Upper lobe of left lung (tissue), 6 donors: ENCODE measurements at regions not wholly inside any gene's neighbourhood (a gene's known extent, or its start where the extent isn't known, plus 50 kb on each side); places are given as distances from the start of the nearest gene placed in this dataset.

Experiments used
- ATAC-seq, 2 donors: fragments of 200-7000 bp; cut with Tn5 transposase; one replicate each; pipeline ENCODE4 v1.9.1; 2022; ENCODE audit warnings: mild to moderate bottlenecking in 2 of 2, moderate library complexity in 2 of 2; ENCODE audit not compliant: low FRiP score in 2 of 2
- DNase-seq, 2 donors: peaks; one replicate each; pipeline ENCODE4 v3.0.0-alpha.2; 2019 to 2020
- H3K27ac ChIP-seq, 4 donors: fragments of 200-600 bp; sonication (generic); one replicate each; pipeline ENCODE4 v1.5.1; 2016 to 2019
- H3K27me3 ChIP-seq, 4 donors: fragments of 200-600 bp; sonication (generic); one replicate each; pipeline ENCODE4 v1.5.1; 2017 to 2019
- H3K36me3 ChIP-seq, 4 donors: fragments of 200-600 bp; sonication (generic); one replicate each; pipeline ENCODE4 v1.5.1; 2016 to 2019
- H3K4me1 ChIP-seq, 4 donors: fragments of 200-600 bp; sonication (generic); one replicate each; pipeline ENCODE4 v1.5.1; 2018 to 2019
- H3K4me3 ChIP-seq, 4 donors: fragments of 200-600 bp; sonication (generic); one replicate each; pipeline ENCODE4 v1.5.1; 2017 to 2019; ENCODE audit warnings: mild to moderate bottlenecking in 2 of 4, moderate library complexity in 1 of 4
- H3K9me3 ChIP-seq, 4 donors: fragments of 200-600 bp; sonication (generic); one replicate each; pipeline ENCODE4 v1.5.1; 2018 to 2019
- CTCF ChIP-seq, 6 experiments: fragments of 450-650 bp in 4 of 6; fragments of 200-600 bp in 2 of 6; sonication (generic) in 2 of 6; IDR thresholded peaks; one replicate each; pipeline ENCODE4 v1.5.1; 2016 to 2019; ENCODE audit warnings: antibody characterized with exemption in 6 of 6
- EP300 ChIP-seq, 4 donors: sonication (generic); formaldehyde crosslinking; IDR thresholded peaks; one replicate each; pipeline ENCODE4 v1.5.1; 2017; ENCODE audit warnings: antibody characterized with exemption in 4 of 4, control low read depth in 2 of 4
- POLR2A ChIP-seq, 4 donors: fragments of 450-650 bp; IDR thresholded peaks; one replicate each; pipeline ENCODE4 v1.5.1; 2016 to 2017; ENCODE audit warnings: antibody characterized with exemption in 4 of 4, mild to moderate bottlenecking in 2 of 4
- POLR2AphosphoS5 ChIP-seq, 2 donors: sonication (generic); formaldehyde crosslinking; IDR thresholded peaks; one replicate each; pipeline ENCODE4 v1.5.1; 2017; ENCODE audit warnings: antibody characterized with exemption in 2 of 2
- WGBS, 2 donors: methylation state at CpG; one replicate each; pipeline ENCODE4 v1.1.5; 2017 to 2018; 5-methylcytosine and 5-hydroxymethylcytosine counted together
- donor health status: DM: no; HTN: no; CAD: no; lungs with moderate emphysema.
- donor health status: DM: no; HTN: yes; CAD: no; lungs with severe emphysema.

DNA sequence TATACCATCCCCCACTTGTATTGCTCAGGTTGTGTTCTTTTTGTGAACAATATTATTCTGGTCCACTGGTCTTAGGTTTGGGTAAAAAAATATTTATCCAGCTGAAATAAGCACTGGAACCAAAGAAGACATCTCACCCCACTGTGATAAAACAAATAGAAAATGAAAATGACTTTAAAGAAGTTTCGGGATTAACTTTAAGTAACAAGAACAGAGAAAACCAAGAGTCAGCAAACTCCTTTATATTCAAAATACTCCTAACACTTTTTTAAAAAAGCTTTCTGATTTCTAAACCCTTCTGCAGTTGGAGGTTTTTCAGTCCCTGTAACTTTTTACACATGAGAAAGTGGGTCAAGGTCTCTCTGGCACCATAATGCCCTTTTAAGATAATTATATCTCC, 273.9 kb upstream of the CDH10 start:
- Histone ChIP-seq H3K4me3 (no peak overlapping the region), H3K27me3 (no peaks in the 10 kb centered on the region), H3K9me3 (no peaks in the 10 kb centered on the region), H3K27ac (no peak overlapping the region), H3K36me3 (no peaks in the 10 kb centered on the region), H3K4me1 (no peaks in the 10 kb centered on the region)
- DNase-seq = no peak
- WGBS, 2 donors = 87 to 91% methylated on average over 1 of the region's 1 CpG
- TF ChIP-seq POLR2A (IDR thresholded peaks at IDR 0.05) (no peak), POLR2AphosphoS5 (IDR thresholded peaks at IDR 0.05) (no peak), EP300 (IDR thresholded peaks at IDR 0.05) (no peak), CTCF (IDR thresholded peaks at IDR 0.05) (no peak)
- no peak for ATAC-seq

- TF ChIP-seq EP300 (IDR thresholded peaks at IDR 0.05) (no peak), CTCF (IDR thresholded peaks at IDR 0.05) (no peak), POLR2AphosphoS5 (IDR thresholded peaks at IDR 0.05) (no peak), POLR2A (IDR thresholded peaks at IDR 0.05) (no peak)
Measured at GRCh38 chr5:24916863-24917262, 272.1 kb upstream of the CDH10 start.

DNA sequence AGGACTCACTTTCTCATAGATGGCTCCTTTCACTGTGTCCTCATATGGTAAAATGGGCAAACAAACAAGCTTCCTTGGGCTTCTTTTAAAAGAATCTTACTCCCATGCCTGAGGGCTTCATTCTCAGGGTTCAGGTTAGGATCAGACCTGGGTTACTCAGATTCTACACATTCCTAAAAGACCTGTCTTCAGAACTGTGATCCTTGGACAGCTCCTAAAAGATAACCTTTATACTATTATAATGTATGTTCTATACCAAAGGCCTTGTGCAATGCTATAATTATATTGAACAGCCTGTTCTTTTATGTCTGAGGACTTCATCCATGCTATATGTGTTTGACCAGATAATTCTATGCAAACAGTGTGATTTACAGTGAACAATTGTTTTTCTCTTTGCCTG, 264.4 kb upstream of the CDH10 start:
- no peaks in the 10 kb centered on the region for H3K9me3 ChIP-seq
- TF ChIP-seq POLR2A (IDR thresholded peaks at IDR 0.05) (no peak), POLR2AphosphoS5 (IDR thresholded peaks at IDR 0.05) (no peak), EP300 (IDR thresholded peaks at IDR 0.05) (no peak), CTCF (IDR thresholded peaks at IDR 0.05) (no peak)
- no peak overlapping the region for H3K4me3 ChIP-seq
- H3K36me3 ChIP-seq = no peaks in the 10 kb centered on the region
- no peaks in the 10 kb centered on the region for H3K4me1 ChIP-seq
- no peaks in the 10 kb centered on the region for H3K27me3 ChIP-seq
- H3K27ac ChIP-seq = no peak overlapping the region
- ATAC-seq (no peak), DNase-seq (no peak)

More at GRCh38 chr5:24916863-24917262, 272.1 kb upstream of the CDH10 start:
- no peak for ATAC-seq
- Histone ChIP-seq H3K9me3 (no peaks in the 10 kb centered on the region), H3K4me1 (no peaks in the 10 kb centered on the region), H3K36me3 (no peaks in the 10 kb centered on the region), H3K27ac (no peak overlapping the region), H3K4me3 (no peak overlapping the region), H3K27me3 (no peaks in the 10 kb centered on the region)
- 81 to 88% methylated on average over 2 of the region's 2 CpGs for WGBS, 2 donors
- no peak for DNase-seq

- WGBS, 2 donors = 96 to 100% methylated on average over 1 of the region's 1 CpG
- no peak for ATAC-seq
- H3K36me3 ChIP-seq = no peaks in the 10 kb centered on the region
- DNase-seq = no peak
- H3K4me3 ChIP-seq = no peak overlapping the region
- H3K9me3 ChIP-seq = no peaks in the 10 kb centered on the region
- no peak overlapping the region for H3K27ac ChIP-seq
- H3K4me1 ChIP-seq = no peaks in the 10 kb centered on the region
- TF ChIP-seq POLR2AphosphoS5 (IDR thresholded peaks at IDR 0.05) (no peak), CTCF (IDR thresholded peaks at IDR 0.05) (no peak), POLR2A (IDR thresholded peaks at IDR 0.05) (no peak), EP300 (IDR thresholded peaks at IDR 0.05) (no peak)
- H3K27me3 ChIP-seq = no peaks in the 10 kb centered on the region
Measured at GRCh38 chr5:24906689-24907088, 261.9 kb upstream of the CDH10 start.

DNA sequence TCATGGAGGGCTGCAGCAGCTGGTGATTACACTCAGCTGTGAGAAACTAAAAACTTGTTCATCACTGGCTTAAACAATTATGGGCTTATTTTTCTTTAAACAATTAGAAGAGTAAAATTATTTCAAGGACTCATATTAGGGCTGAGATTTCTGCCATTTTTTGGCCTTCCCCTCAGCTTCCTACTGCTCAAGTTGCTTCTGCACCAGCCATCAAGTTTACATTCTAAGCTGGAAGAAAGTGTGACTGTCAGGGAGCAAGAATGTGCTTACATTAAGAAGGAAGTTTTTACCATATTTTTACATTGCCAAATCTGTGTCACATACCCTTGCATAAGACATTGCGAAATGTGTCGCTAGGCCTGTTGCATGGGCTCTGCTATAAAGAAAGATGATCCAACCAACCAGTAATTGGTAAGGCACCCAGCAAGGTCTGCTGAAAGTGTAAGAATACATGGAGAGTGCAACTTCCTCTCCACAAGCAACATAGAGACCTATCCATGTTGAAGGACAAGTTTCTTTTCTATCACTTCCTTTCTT, 260.3 kb upstream of the CDH10 start:
- whole genome bisulfite sequencing, 2 donors = 50 to 52% methylated on average over 2 of the region's 2 CpGs
- no peaks in the 10 kb centered on the region for H3K27me3 ChIP-seq
- ATAC-seq (no peak), DNase-seq (no peak)
- no peaks in the 10 kb centered on the region for H3K36me3 ChIP-seq
- H3K4me1 ChIP-seq = no peaks in the 10 kb centered on the region
- H3K4me3 ChIP-seq = no peak overlapping the region
- no peak overlapping the region for H3K27ac ChIP-seq
- TF ChIP-seq POLR2AphosphoS5 (IDR thresholded peaks at IDR 0.05) (no peak), EP300 (IDR thresholded peaks at IDR 0.05) (no peak), CTCF (IDR thresholded peaks at IDR 0.05) (no peak), POLR2A (IDR thresholded peaks at IDR 0.05) (no peak)
- no peaks in the 10 kb centered on the region for H3K9me3 ChIP-seq
